Inflammatory macrophage treated with lipopolysaccharide for 4 hours (primary cell): ENCODE measurements at regions not wholly inside any gene's neighbourhood (a gene's known extent, or its start where the extent isn't known, plus 50 kb on each side); places are given as distances from the start of the nearest gene placed in this dataset.

ENCODE experiments used
- DNase-seq: peaks from one replicate; pipeline ENCODE4 v3.0.0-alpha.2; 2020

DNA sequence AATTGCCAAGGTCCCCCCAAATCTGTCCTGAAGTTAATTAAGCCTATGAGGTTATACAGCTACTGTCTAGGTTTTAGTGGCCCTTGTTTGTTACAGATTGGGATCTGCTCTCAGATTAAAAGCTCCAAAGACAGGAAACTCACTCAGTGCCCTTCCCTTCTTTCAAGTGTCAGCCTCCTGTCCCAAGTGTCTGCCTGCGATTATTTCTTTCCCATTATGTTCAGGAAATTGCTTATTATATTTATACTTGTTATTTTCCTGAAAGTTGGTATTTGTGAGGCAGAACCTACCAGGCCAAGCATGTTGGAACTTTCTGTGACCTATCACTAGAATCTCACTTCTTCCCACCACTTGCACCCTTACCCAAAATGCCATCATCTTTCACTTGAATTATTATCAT, 173.2 kb downstream of the AREG start:
- no peak for DNase-seq

DNA sequence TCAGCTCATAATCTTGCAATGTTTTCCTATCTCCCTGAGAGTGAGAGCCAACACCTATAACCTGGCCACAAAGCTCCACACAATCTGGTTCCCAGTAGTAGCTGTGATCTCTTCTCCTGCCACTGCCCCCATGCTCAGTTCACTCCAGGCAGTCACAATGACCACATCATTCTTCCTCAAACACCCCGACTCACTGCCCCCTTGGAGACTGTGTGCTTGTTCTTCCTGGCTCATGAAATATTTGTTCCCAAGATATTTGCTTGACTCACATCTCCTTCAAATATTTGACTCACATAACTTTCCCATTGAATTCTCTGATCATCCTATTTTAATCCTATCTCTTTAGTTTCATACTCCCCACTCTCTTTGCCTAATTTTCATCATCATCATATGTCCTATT, 173.7 kb downstream of the AREG start:
- DNase-seq, result no peak

DNA sequence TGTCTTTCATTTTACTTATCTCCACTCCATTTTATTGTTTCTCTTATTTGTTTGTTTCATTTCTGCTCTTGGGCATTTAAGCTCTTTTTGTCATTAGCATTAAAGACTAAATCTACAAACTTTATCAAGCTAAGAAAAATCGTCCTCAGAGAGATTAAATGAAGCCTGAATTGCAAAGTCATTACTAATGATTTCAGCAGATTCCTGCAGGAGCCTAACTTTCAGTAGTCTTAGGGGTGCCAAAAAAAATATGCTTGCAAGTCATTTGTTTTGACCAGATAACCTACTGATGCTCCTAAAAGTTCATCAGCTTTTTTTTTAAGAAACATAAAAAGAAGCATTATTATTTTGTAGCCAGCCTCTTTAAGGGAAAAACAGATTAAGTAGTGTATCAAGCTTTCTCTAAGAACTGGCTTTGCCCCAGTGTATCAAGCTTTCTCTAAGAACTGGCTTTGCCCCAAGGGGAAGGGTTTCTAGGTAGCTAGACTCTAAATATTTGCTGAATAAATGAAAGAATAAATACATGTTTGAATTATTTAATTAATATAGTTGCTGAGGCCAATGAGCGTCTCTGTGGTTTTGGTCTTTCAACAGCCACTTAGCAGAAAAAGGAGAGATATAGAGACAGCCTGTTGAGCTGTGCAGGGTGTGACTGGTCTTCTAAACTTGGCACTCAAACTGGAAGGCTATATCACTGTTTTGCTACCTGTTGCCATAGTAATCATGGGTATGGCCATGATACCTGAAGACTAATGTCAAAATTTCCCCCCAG, 174.2 kb downstream of the BTC start:
- DNase-seq, result no peak

DNA sequence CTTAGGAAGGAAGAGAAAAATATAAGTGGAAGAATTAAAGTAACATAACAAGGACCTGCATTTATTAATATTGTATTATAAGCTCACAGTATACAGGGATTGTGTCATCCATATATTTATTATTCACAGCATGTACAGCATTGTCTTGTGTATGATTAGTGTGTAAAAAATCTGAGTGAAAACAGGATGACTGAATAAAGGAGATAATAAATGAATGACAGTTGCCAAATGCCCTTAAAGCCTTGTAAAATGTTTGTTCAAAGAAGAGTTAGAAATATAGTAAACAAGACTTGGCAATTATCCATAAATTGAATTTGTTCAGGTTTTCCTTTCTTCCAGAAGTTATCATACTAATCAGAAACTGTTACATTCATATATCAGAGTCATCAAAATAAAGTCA, 172.7 kb downstream of the BTC start:
- DNase-seq, result no peak

DNA sequence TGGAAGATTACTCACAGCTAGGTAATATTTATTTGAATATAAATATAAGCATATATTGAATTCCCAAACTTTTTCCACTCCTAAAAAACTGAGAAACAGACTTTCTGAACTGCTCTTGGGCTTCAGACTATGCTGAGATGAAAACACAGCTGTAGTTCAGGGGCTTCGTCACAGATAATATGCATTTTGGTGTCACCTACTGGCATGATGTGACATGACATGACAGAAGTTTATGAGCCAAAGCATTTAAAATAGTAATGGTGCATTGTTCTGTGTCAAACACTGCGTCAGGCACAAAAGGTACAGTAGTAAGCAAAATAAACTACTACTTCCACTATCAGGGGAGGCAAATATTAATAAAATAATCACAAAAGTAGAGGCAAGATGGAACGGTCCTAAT, 171.3 kb downstream of the BTC start:
- peak; percentile 68 for DNase-seq

DNA sequence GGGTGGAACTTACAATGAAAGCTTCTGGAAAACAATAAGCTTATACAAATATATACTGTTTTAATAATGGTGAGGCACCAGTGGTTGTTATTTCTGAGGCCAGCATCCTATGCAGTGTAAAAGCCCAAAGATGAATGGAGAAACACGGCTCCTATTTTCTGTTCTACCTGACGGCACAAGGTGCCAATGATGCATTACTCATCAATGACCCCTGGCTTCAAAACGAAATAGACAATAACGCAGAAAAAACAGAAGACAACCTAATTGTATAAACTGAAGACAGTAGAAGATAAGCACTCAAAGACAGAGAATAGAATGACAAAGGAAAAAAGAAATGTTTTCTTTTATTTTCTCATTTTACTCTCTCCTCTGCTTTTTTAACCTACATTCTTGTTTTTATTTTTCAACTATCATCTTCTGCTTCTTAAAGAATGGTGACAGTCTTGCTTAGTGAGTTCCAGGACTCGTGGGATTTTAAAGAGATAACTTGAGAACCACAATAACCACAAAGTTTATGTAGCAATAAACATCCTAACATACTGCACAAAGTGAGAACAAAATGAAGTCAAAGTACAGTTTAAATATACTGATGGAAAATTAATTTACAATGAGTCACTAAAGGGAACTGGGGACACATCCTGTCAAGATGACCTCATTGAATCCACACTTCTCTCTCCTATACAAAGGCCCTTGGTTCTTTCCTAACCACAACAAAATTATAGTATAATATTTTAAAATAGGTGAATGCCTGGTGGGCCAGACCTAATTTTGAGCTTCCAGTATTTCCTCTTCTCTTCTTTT, 169.8 kb downstream of the BTC start:
- peak; percentile 81 for DNase-seq

DNA sequence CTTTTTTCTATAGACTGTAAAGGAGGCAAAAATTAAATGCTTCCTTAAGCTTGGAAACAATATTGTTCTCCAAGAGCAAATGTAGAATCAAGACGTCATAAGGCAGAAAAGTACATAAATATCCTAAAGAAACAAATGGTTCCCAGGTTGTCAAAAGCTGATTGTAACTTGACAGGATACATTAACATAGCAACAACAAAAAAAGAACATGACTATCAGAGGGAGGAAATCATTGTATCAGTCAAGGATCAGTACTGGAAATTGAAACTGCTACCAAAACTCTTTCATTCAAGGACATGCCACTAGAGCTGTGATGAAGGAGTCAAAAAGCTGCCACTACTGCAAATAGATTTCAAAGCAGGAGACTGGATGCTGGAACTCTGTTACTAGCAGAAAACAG, 168.3 kb downstream of the BTC start:
- DNase-seq, result peak; percentile 18

DNA sequence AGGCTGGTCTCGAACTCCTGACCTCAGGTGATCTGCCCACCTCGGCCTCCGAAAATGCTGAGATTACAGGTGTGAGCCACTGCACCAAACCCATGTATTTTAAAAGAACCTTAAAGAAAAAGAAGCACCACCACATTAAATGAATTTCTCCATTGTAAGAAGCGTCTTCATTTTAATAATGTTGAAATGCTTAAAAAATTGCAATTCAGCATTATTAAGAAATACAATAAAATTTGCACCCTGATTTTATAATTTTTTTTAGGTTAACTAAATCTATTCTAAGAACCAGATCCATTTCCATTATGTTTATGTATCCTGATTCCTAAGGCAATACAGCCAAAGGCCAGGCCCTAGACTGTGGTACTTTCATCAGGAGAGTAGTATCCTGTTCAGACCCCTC, 167.2 kb downstream of the BTC start:
- no peak for DNase-seq

DNA sequence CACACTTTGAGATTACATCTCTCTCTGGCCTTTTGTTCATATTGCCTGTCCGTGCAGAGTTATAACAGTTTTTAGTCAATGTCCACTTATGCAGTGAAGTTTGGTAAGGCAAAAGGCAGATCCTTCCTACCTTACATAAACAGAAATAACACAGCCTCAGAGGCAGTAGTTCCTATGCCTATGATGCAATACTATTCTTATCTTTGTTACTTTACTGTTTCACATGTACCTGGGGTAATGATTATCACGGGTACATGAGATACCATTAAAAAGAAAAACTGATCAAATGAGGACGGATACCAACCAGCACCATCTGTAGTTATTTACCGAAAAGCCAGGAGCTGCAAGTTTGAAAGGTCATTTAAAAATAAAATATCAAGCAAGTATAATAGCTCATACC, 166.8 kb downstream of the BTC start:
- no peak for DNase-seq

DNA sequence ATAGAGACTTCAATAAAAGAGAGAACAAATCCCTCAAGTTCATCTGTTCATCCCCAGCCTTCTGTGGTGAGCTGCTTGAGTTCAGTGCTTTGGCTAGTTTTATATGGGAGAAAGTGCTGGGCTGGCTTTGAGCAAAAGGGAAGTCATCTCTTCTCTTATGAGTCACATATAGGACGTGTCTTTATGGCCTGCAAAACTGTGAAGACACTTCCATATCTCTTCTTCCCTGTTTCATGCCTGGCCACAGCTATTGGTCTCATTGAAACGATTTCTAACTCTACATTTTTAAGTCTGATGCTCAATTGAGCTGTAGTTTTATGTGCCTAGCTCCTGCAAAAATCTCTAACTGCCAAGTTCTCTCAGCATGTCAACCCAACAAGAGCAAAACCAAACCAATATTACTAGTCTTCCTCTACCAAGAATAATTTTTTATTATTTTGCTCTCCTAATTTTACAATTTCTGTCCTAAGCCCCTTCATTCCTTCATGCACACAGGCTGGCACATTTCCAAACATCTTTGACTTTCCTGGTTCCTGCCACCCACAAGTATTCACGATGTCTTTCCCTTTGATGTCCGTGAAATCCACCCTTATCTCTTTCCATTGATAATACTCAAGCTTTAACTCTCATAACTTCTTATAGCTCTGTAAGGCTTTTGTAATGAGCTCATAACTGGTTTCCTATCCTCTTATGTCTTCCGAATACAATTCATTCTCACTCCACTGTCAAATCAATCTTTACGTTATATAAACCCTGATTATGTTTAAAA, 165.3 kb downstream of the BTC start:
- DNase-seq, result peak; percentile 89

DNA sequence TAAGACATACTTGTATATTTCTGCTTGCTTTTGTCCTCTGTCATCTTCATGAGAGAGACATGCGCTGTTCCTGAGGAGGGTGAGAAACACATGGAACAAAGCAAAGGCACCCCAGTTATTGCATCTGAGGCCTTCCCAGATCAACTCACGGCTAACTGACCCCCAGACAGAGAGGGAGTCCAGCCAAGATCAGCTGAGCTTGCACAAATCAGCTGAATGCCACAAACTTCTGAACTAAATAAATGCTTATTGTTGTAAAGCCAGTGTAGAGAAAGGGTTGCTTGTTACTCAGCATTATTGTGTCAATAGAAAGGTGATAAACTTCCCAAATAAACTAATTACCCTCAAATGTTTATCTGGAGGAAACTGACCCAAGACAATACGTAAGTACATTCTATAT, 163.8 kb downstream of the BTC start:
- no peak for DNase-seq

DNA sequence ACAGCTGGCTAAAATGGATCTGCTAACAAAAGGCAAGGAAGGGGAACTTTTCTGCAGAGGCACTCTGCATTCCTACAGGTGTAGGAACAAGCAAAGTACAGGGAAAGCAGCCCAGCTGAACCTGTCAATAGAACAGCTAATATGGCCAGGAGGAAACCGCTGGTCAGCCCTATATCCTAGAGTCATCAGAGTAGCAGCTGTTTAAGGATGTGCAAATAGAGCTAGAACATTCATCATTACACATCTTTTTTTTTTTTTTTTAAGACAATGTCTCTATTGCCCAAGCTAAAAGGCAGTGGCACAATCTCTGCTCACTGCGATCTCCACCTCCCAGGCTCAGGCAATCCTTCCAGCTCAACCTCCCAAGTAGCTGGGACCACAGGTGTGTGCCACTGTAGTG, 163.0 kb downstream of the BTC start:
- DNase-seq, result peak; percentile 49

DNA sequence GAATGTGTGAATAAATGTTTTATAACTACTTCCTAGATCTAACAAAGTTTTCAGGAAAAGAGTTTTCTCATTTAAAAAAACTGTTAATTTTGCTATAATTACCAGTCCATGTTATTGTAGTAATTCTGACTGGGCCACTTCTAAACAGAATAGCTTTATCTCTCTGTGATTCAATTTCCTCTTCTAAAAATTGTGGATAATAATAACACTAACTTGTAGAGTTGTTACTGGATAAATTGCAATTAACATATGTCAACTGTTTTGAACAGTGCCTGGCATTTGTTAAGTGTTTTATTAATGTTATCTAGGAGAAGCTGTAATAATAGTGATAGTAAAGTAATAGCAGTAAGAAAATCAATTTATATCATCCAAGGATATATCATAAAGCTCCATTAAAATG, 162.3 kb downstream of the BTC start:
- no peak for DNase-seq

DNA sequence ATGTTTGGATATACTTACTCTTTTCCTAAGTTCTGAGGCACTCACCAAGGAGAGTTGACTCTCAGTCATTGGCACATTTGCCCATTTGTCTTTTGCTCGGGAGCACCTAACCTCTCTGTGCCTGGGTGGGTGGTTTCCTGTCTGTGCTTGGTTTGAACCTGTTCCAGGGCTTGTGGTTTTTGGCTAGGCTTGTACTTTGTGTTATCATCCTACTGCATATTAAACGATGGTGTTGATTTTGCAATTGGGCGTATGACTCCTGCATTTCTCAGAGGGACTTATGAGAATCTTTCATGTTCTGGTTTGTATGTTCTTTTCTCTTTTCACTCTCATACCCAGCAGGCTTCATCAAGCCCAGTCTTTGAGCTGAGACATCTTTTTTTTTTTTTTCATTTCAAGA, 161.7 kb downstream of the BTC start:
- DNase-seq, result peak; percentile 71

DNA sequence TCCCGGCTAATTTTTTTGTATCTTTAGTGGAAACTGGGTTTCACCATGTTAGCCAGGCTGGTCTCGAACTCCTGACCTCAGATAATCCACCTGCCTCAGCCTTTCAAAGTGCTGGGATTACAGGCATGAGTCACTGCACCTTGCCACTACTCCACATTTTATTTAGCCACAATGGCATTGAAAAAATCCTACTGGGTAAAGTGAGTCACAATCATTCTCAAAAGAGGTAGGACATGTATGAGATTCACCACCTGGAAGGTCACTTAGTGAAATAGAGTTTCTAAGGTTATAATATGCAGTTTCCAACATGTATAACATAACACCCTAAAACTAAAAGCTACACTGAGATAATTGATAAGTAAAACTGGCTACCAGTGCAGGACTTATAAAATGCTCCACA, 159.2 kb downstream of the BTC start:
- no peak for DNase-seq

DNA sequence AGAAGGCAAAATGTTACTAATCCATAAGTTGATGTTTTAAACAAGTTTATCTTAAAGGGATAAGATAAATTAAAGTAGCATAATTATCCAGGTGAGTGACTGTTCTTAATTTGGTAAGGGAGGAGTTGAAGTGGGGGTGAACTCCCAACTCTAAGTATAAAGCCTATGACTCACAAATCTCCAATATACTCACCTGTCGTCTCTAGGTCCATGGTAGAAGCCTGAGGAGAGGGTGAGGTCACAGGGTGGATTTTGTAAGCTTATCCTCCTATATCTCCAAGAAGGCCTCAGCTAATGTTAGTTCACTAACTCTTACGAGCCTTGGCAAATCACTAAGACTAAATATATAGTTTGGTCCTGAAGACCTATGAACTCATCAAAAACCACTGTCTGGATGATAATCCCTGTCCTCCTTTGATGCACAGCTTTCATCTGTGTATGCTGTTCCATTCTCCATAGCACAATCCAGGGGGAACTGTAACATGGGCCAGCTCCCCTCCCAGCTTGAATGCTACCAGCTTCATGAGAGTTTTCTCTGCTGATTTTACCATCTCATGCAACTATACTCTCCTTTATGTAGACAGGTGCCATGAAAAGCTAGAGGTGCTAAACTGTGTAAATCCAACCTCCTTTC, 158.7 kb downstream of the BTC start:
- DNase-seq, result no peak

DNA sequence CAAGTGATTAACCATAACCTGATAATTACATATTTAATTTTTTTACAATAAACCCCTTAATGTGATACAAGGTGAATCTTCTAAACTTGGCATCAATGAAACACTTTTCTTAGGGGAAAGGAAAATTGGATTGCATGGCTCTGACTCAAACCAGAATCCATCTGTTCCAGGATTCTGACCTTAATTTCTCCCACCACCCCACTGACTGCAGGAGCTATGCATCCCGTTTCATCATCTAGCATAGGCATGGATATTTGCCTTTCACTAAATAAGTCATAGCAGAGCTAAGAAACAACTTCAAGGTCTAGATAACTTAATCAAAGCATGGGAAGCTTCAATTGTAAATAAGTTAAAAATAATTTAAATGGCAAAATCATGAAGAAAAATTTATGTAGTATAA, 156.3 kb downstream of the BTC start:
- DNase-seq, result no peak

DNA sequence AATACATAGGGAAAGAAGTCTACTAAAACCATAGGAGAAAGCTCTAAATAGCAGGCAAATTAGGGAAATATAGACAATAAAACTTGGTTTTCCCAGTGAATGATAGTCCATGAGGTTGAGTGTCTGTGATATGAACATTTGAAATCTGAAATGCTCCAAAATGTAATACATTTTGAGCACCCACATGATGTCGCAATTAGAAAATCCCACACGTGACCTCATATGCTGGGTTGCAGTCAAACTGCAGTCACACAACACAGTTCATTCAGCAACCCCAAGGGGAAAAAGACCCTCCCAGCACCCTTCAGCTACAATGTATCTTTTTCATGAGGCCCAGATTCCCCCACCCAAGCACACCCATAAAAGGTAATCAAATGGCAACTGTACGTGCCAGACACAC, 155.6 kb downstream of the BTC start:
- peak; percentile 33 for DNase-seq

DNA sequence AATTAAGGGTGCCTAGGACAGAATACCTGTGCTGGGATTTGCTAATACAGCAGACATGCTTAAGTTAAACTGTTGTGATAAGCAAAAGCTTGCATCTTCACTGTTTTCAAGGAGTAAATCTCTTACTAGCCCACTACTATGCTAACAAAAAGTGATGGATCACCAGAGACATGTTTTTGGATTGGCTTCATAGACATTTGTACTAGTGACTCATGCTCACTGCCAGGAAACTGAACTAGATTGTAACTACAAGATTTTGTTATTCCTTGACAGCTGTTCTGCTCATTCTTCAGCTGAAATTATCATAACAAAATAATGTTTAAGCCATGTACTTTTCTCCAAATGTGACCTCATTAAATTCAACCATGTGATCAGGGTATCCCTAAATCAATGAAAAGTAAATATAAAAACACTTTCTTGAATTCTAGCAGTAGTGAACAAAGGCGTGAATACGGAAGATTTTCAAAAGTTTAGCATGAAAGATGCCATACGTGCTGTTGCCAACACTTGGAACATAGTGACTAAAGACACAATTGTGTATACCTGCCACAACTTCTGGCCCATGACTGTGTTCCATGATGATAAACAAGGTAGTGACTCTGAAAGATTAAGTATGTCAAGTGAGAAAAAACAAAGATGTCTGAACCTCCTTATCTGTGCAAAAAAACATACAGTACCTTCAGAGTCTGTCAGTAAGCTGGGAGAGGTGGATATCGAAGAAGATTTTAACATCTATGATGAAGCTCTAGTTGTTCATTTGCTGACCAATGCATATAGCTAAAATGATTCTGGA, 154.0 kb downstream of the BTC start:
- no peak for DNase-seq

DNA sequence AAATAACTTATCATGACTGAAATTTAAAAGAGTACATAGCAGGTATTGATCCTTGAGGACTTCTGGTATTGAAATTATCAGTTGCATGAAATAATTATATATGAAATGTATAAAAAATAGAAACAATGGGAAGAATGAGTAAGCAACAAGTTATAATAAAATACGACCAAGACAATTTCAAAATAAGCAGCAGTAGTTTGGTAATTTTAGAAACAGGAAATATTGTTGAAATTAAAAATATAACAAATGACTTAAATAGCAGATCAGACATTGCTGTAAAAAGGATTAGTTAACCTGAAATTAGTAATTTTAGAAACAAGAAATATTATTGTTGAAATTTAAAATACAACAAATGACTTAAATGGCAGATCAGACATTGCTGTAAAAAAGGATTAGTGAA, 152.3 kb downstream of the BTC start:
- peak; percentile 50 for DNase-seq

DNA sequence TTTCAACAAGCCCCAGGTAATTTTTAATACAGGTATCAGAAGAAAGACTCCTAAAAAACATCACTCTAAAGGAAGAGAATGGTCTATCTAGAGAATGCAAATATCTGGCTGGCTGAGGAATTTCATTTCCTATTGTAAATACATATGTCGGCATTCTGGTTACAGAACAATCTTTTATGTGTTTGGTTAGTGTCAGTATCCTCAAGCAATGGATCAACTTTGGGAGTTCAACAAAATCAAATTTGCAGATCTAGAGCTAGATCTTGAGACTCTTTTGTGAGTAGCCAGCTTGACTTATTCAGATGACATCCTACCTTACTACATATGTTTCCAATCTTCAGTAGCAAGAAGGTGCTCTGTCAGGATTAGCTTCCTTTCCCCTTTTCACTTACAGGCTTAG, 145.1 kb downstream of the BTC start:
- no peak for DNase-seq

DNA sequence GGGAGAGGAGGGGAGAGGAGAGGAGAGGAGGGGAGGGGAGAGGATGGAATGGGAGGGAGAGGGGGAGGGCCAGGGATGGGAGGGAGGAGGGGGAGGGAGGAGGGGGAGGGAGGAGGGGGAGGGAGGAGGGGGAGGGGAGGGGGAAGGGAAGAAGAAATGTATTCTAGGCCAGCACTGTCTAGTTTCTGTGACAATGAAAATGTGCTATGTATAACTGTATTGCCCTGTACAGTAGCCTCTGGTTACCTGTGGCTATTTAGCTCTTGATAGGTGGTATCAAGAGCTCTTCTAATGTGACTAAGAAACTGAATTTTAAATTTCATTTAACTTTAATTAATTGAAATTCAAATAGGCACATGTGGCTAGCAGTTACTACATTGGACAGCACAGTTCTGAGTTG, 143.1 kb downstream of the BTC start:
- DNase-seq, result no peak
